Tibial nerve (tissue), 4 donors: ENCODE measurements at regions not wholly inside any gene's neighbourhood (a gene's known extent, or its start where the extent isn't known, plus 50 kb on each side); places are given as distances from the start of the nearest gene placed in this dataset.

Source experiments
- DNase-seq, 2 donors: peaks; one replicate each; pipeline ENCODE4 v3.0.0-alpha.2; 2019; ENCODE audit warnings: low spot score in 2 of 2
- H3K27ac ChIP-seq, 4 donors: fragments of 200-600 bp; sonication (generic) in 3 of 4; one replicate each; pipeline ENCODE4 v1.5.1; 2017 to 2019; ENCODE audit warnings: mild to moderate bottlenecking in 1 of 4
- H3K27me3 ChIP-seq, 2 donors: fragments of 200-600 bp; sonication (generic) in 1 of 2; one replicate each; pipeline versions ENCODE4 v1.5.1 to v1.6.0; 2017 to 2019
- H3K36me3 ChIP-seq, 3 donors: fragments of 200-600 bp; sonication (generic); one replicate each; pipeline ENCODE4 v1.5.1; 2018 to 2019
- H3K4me1 ChIP-seq, 4 donors: fragments of 200-600 bp; sonication (generic) in 3 of 4; one replicate each; pipeline ENCODE4 v1.5.1; 2017 to 2019
- H3K4me3 ChIP-seq, 4 donors: fragments of 200-600 bp; sonication (generic) in 3 of 4; one replicate each; pipeline ENCODE4 v1.5.1; 2017 to 2019; ENCODE audit warnings: mild to moderate bottlenecking in 1 of 4, moderate library complexity in 1 of 4
- H3K9me3 ChIP-seq, 4 donors: fragments of 200-600 bp; sonication (generic) in 3 of 4; one replicate each; pipeline ENCODE4 v1.5.1; 2017 to 2019
- EP300 ChIP-seq, 2 donors: sonication (generic); formaldehyde crosslinking; IDR thresholded peaks; one replicate each; pipeline ENCODE4 v1.6.1; 2017; ENCODE audit warnings: antibody characterized with exemption in 2 of 2, mild to moderate bottlenecking in 1 of 2
- POLR2A ChIP-seq, 2 donors: fragments of 450-650 bp; IDR thresholded peaks; one replicate each; pipeline ENCODE4 v1.6.1; 2017; ENCODE audit warnings: antibody characterized with exemption in 2 of 2, mild to moderate bottlenecking in 2 of 2, moderate library complexity in 2 of 2
- WGBS, 2 donors: methylation state at CpG; one replicate each; pipeline ENCODE4 v1.1.5; 2018; 5-methylcytosine and 5-hydroxymethylcytosine counted together
- TF ChIP-seq, protein P1 (sequence below), 5 experiments: fragments of 200-600 bp in 3 of 5; fragments of 450-650 bp in 2 of 5; sonication (generic) in 3 of 5; IDR thresholded peaks; one replicate each; pipeline ENCODE4 v1.5.1; 2016 to 2019; ENCODE audit warnings: antibody characterized with exemption in 5 of 5, mild to moderate bottlenecking in 3 of 5, moderate library complexity in 2 of 5

DNA sequence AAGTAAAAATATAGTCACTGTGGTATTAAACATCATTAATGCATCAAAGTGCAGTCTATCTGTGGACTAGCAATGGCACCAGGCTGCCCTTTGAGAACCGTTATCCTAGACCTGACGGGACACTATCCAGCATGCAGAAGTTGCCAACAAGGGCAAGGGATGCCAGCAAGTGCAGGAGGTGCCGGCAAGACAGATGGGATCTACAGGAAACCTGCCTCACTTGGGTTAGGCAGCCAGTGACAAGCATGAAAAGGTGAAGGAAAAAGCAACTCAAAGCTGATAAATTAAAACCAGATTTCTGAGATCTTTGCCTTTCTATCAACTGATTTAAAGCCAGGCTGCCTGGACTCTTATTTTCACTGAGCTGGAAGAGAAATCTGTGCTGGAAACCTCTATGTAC lies 315.2 kb upstream of the PDE4D start:
- H3K4me3 ChIP-seq = no peak overlapping the region
- H3K9me3 ChIP-seq = no peaks in the 10 kb centered on the region
- no peak overlapping the region for H3K27ac ChIP-seq
- 54 to 78% methylated on average over 3 of the region's 3 CpGs for WGBS, 2 donors
- H3K4me1 ChIP-seq = no peaks in the 10 kb centered on the region
- H3K27me3 ChIP-seq = no peaks in the 10 kb centered on the region
- H3K36me3 ChIP-seq = no peaks in the 10 kb centered on the region
- TF ChIP-seq EP300 (IDR thresholded peaks at IDR 0.05) = no peak
- TF ChIP-seq, protein P1, sequence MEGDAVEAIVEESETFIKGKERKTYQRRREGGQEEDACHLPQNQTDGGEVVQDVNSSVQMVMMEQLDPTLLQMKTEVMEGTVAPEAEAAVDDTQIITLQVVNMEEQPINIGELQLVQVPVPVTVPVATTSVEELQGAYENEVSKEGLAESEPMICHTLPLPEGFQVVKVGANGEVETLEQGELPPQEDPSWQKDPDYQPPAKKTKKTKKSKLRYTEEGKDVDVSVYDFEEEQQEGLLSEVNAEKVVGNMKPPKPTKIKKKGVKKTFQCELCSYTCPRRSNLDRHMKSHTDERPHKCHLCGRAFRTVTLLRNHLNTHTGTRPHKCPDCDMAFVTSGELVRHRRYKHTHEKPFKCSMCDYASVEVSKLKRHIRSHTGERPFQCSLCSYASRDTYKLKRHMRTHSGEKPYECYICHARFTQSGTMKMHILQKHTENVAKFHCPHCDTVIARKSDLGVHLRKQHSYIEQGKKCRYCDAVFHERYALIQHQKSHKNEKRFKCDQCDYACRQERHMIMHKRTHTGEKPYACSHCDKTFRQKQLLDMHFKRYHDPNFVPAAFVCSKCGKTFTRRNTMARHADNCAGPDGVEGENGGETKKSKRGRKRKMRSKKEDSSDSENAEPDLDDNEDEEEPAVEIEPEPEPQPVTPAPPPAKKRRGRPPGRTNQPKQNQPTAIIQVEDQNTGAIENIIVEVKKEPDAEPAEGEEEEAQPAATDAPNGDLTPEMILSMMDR (IDR thresholded peaks at IDR 0.05) = no peak
- no peak for TF ChIP-seq POLR2A (IDR thresholded peaks at IDR 0.05)
- DNase-seq = no peak

GRCh38 chr5:60207040-60207439 lies 313.5 kb upstream of the PDE4D start:
- Histone ChIP-seq H3K4me1 (no peaks in the 10 kb centered on the region), H3K27ac (no peak overlapping the region), H3K9me3 (no peaks in the 10 kb centered on the region), H3K27me3 (no peaks in the 10 kb centered on the region), H3K36me3 (no peaks in the 10 kb centered on the region), H3K4me3 (no peak overlapping the region)
- DNase-seq = no peak
- WGBS, 2 donors = 56 to 66% methylated on average over 3 of the region's 3 CpGs
- TF ChIP-seq POLR2A (IDR thresholded peaks at IDR 0.05) = no peak
- no peak for TF ChIP-seq EP300 (IDR thresholded peaks at IDR 0.05)
- TF ChIP-seq, protein P1 (IDR thresholded peaks at IDR 0.05) = no peak

DNA sequence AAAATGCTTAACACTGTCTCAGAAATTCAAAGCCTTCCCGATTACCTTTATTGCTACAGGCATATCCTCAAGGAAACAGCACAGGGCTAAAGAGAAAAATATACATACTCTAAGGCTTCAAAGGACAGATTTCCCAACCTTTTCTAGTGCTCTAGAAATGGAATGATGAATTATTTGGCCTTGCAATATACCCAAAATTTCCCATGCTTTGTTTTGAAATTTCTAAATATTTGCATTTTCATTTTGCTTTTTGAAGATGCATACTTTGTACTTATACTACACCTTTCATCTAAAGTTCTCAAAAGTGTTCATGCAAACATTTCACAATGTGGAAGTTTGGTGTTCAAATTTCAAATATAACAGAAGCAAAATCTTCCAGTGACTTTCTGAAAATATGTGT lies 312.7 kb upstream of the PDE4D start:
- Histone ChIP-seq H3K4me1 (no peaks in the 10 kb centered on the region), H3K27ac (no peak overlapping the region), H3K36me3 (no peaks in the 10 kb centered on the region), H3K4me3 (no peak overlapping the region), H3K27me3 (no peaks in the 10 kb centered on the region), H3K9me3 (no peaks in the 10 kb centered on the region)
- no peak for DNase-seq
- TF ChIP-seq POLR2A (IDR thresholded peaks at IDR 0.05) = no peak
- TF ChIP-seq EP300 (IDR thresholded peaks at IDR 0.05) = no peak
- TF ChIP-seq, protein P1 (IDR thresholded peaks at IDR 0.05) = no peak
- WGBS, 2 donors = 81 to 93% methylated on average over 1 of the region's 1 CpG

- TF ChIP-seq, protein P1 (IDR thresholded peaks at IDR 0.05) = no peak
- TF ChIP-seq POLR2A (IDR thresholded peaks at IDR 0.05) = no peak
- no peak for TF ChIP-seq EP300 (IDR thresholded peaks at IDR 0.05)
- Histone ChIP-seq H3K4me3 (no peak overlapping the region), H3K36me3 (no peaks in the 10 kb centered on the region), H3K27me3 (no peaks in the 10 kb centered on the region), H3K27ac (no peak overlapping the region), H3K9me3 (peaks cover 0 to 3% (median 0%) of the 10 kb centered on the region in 4 donors), H3K4me1 (no peaks in the 10 kb centered on the region)
- 84 to 86% methylated on average over 2 of the region's 2 CpGs for WGBS, 2 donors
- DNase-seq = no peak
These were observed 311.5 kb upstream of the PDE4D start for GRCh38 chr5:60205071-60205470.

DNA sequence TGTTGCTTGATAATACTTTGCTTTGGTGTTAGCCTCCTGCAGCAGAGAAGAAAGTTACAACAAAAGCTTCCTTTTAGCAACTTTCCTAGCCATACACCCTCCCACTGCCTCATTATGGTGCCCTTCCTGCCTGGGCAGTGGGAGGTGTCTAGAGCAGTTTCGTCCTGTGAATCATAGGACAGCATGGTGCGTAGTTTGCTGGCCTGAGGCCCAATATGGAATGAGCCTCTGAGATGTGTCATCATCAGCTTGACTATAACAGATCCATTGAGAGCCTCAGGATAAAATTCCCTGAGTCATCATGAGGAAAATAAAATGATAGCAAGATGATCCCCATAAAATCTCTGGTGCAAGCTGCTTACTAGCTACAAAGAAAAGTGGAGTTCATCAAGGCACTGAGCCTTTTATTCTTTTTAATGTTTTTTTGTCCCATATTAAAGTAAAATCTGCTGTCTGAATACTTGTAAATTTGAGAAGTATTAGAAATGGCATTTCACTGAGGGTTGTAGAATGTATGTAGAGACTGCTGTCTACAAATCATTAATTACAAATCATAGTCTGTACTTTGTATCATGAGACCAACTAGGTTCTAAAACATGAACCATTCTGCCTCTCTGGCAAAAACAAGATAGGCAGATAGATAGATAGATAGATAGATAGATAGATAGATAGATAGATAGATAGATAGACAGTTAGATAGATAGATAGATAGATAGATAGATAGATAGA lies 303.0 kb upstream of the PDE4D start:
- H3K36me3 ChIP-seq = no peaks in the 10 kb centered on the region
- no peak overlapping the region for H3K4me3 ChIP-seq
- H3K9me3 ChIP-seq = peaks cover 0 to 3% (median 0%) of the 10 kb centered on the region in 4 donors
- H3K4me1 ChIP-seq = no peaks in the 10 kb centered on the region
- H3K27me3 ChIP-seq = no peaks in the 10 kb centered on the region
- no peak overlapping the region for H3K27ac ChIP-seq
- 20 to 36% methylated on average over 2 of the region's 2 CpGs for WGBS, 2 donors
- peak in 1 of 2 donors; percentile 14 for DNase-seq
- TF ChIP-seq EP300 (IDR thresholded peaks at IDR 0.05) (no peak), POLR2A (IDR thresholded peaks at IDR 0.05) (no peak)
- TF ChIP-seq, protein P1 (IDR thresholded peaks at IDR 0.05) = no peak
